ENCODE measurements at regions not wholly inside any gene's neighbourhood (a gene's known extent, or its start where the extent isn't known, plus 50 kb on each side); places are given as distances from the start of the nearest gene placed in this dataset.

DNA sequence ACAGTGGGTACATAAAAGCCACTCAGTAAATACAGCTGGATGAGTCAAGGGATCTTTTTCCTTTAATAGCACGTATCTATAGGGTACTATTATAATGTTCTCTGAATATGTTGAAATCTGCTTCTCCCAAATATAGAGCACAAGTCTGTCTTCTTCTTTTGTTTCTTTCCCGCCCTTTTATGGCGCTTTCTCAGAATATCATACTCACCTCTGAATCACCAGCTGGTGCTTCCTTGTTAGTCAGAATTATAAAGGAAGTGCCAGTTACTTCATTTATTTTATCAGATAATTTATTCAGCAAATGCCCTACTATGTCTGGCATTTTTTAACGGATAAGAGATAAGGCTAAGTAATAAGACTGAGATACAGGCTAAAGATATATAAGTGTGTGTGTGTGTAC, 772.9 kb downstream of the SORCS3 start:
- no peak for TF ChIP-seq POLR2AphosphoS5 (IDR thresholded peaks at IDR 0.05; ENCODE audit: low read depth, low read length)
- no peak for TF ChIP-seq TAF1 (IDR thresholded peaks at IDR 0.05; ENCODE audit: borderline replicate concordance, low read depth, low read length)
- no peak for TF ChIP-seq POLR2A (IDR thresholded peaks at IDR 0.05; ENCODE audit: low read depth, low read length)

All from GM12892 (cell line).